HG02759 (cell line): ENCODE measurements at regions not wholly inside any gene's neighbourhood (a gene's known extent, or its start where the extent isn't known, plus 50 kb on each side); places are given as distances from the start of the nearest gene placed in this dataset.
"Not testable (repeated sequence)": the region's sequence is repeated elsewhere in the genome, so short reads cannot be mapped to it uniquely, and the experiment has no call there.

Experiments used
- ATAC-seq: cut with Tn5 transposase; IDR thresholded peaks from one replicate; pipeline ENCODE4 v1.9.1; 2021; ENCODE audit warnings: mild to moderate bottlenecking, moderate library complexity; ENCODE audit not compliant: unreplicated experiment

GRCh38 chr2:176832086-176832485 lies 380.5 kb upstream of the HNRNPA3 start:
- no peak for ATAC-seq

GRCh38 chr2:176833671-176834070 lies 378.9 kb upstream of the HNRNPA3 start:
- ATAC-seq = no peak

GRCh38 chr2:176834226-176834625 lies 378.4 kb upstream of the HNRNPA3 start:
- ATAC-seq = no peak

- no peak for ATAC-seq
Observed at GRCh38 chr2:176843208-176843607, 369.4 kb upstream of the HNRNPA3 start.

GRCh38 chr2:176844461-176844860 lies 368.1 kb upstream of the HNRNPA3 start:
- no peak for ATAC-seq

- ATAC-seq = no peak
Observed at GRCh38 chr2:176845718-176846117, 366.9 kb upstream of the HNRNPA3 start.

- ATAC-seq = no peak
Observed at GRCh38 chr2:176847575-176847974, 365.0 kb upstream of the HNRNPA3 start.

- no peak for ATAC-seq
Observed at GRCh38 chr2:176848844-176849243, 363.8 kb upstream of the HNRNPA3 start.

- ATAC-seq = no peak
Observed at GRCh38 chr2:176851200-176851888, 361.2 kb upstream of the HNRNPA3 start.

- ATAC-seq = no peak
Observed at GRCh38 chr2:176851889-176852483, 360.6 kb upstream of the HNRNPA3 start.

GRCh38 chr2:176852667-176853066 lies 359.9 kb upstream of the HNRNPA3 start:
- ATAC-seq = no peak

- no peak for ATAC-seq
Observed at GRCh38 chr2:176854062-176854461, 358.5 kb upstream of the HNRNPA3 start.

GRCh38 chr2:176854878-176855277 lies 357.7 kb upstream of the HNRNPA3 start:
- ATAC-seq = no peak

- ATAC-seq = no peak
Observed at GRCh38 chr2:176856683-176857082, 355.9 kb upstream of the HNRNPA3 start.

- ATAC-seq = no peak
Observed at GRCh38 chr2:176865336-176865735, 347.3 kb upstream of the HNRNPA3 start.

- ATAC-seq = no peak
Observed at GRCh38 chr2:176872406-176872805, 340.2 kb upstream of the HNRNPA3 start.

GRCh38 chr2:176873403-176873802 lies 339.2 kb upstream of the HNRNPA3 start:
- no peak for ATAC-seq

- no peak for ATAC-seq
Observed at GRCh38 chr2:176876493-176877103, 336.0 kb upstream of the HNRNPA3 start.

GRCh38 chr2:176879426-176879995 lies 333.1 kb upstream of the HNRNPA3 start:
- ATAC-seq = no peak

GRCh38 chr2:176882045-176882444 lies 330.5 kb upstream of the HNRNPA3 start:
- ATAC-seq = not testable (repeated sequence)

- ATAC-seq = no peak
Observed at GRCh38 chr2:176885001-176885643, 327.5 kb upstream of the HNRNPA3 start.
